Endothelial cell (in vitro differentiated cells): ENCODE measurements at regions not wholly inside any gene's neighbourhood (a gene's known extent, or its start where the extent isn't known, plus 50 kb on each side); places are given as distances from the start of the nearest gene placed in this dataset.

Experiments
- DNase-seq: peaks from one replicate; pipeline ENCODE4 v3.0.0; 2021; ENCODE audit warnings: low spot score
- H3K27ac Mint-ChIP-seq: one replicate; pipeline ENCODE4 v1.8.0; 2021; ENCODE audit warnings: mixed read lengths, inconsistent platforms; ENCODE audit not compliant: unreplicated experiment
- H3K27me3 Mint-ChIP-seq: one replicate; pipeline ENCODE4 v1.8.0; 2021; ENCODE audit warnings: mild to moderate bottlenecking, moderate library complexity, mixed read lengths, inconsistent platforms; ENCODE audit not compliant: unreplicated experiment
- H3K36me3 Mint-ChIP-seq: one replicate; pipeline ENCODE4 v1.8.0; 2021; ENCODE audit warnings: mild to moderate bottlenecking, low read depth, mixed read lengths, inconsistent platforms; ENCODE audit not compliant: unreplicated experiment
- H3K4me1 Mint-ChIP-seq: one replicate; pipeline ENCODE4 v1.8.0; 2021; ENCODE audit warnings: mild to moderate bottlenecking, mixed read lengths, inconsistent platforms; ENCODE audit not compliant: unreplicated experiment
- H3K4me3 Mint-ChIP-seq: one replicate; pipeline ENCODE4 v1.8.0; 2021; ENCODE audit warnings: mild to moderate bottlenecking, mixed read lengths, inconsistent platforms; ENCODE audit not compliant: unreplicated experiment
- H3K9me3 Mint-ChIP-seq: one replicate; pipeline ENCODE4 v1.8.0; 2021; ENCODE audit warnings: mixed read lengths, inconsistent platforms; ENCODE audit not compliant: unreplicated experiment
- CTCF ChIP-seq: fragments of 200-600 bp; sonication (generic); IDR thresholded peaks from one replicate; pipeline ENCODE4 v1.5.0; 2021; ENCODE audit warnings: antibody characterized with exemption; ENCODE audit not compliant: unreplicated experiment

- no peaks in the 10 kb centered on the region for H3K36me3 Mint-ChIP-seq
- no peaks in the 10 kb centered on the region for H3K9me3 Mint-ChIP-seq
- H3K4me3 Mint-ChIP-seq, result no peak overlapping the region
- H3K27me3 Mint-ChIP-seq, result peaks cover 1% of the 10 kb centered on the region
- no peak for TF ChIP-seq CTCF
- DNase-seq, result no peak
- H3K27ac Mint-ChIP-seq, result no peak overlapping the region
- H3K4me1 Mint-ChIP-seq, result peaks cover 3% of the 10 kb centered on the region
Measured at GRCh38 chr12:98332642-98333041, 182.7 kb upstream of the TMPO start.

GRCh38 chr12:98334768-98335167 lies 180.6 kb upstream of the TMPO start:
- TF ChIP-seq CTCF, result no peak

GRCh38 chr12:98341026-98341425 lies 174.4 kb upstream of the TMPO start:
- Mint-ChIP-seq H3K36me3 (no peaks in the 10 kb centered on the region), H3K27me3 (no peaks in the 10 kb centered on the region), H3K27ac (no peak overlapping the region), H3K4me3 (no peak overlapping the region), H3K9me3 (no peaks in the 10 kb centered on the region), H3K4me1 (no peaks in the 10 kb centered on the region)
- TF ChIP-seq CTCF, result no peak
- DNase-seq, result no peak

More at GRCh38 chr12:98334768-98335167, 180.6 kb upstream of the TMPO start:
- Mint-ChIP-seq H3K27ac (no peak overlapping the region), H3K9me3 (no peaks in the 10 kb centered on the region), H3K36me3 (no peaks in the 10 kb centered on the region), H3K4me1 (no peaks in the 10 kb centered on the region), H3K4me3 (no peak overlapping the region), H3K27me3 (no peaks in the 10 kb centered on the region)
- no peak for DNase-seq

GRCh38 chr12:98341732-98342131 lies 173.7 kb upstream of the TMPO start:
- no peak for DNase-seq
- Mint-ChIP-seq H3K4me1 (no peaks in the 10 kb centered on the region), H3K27me3 (no peaks in the 10 kb centered on the region), H3K9me3 (no peaks in the 10 kb centered on the region), H3K4me3 (no peak overlapping the region), H3K36me3 (no peaks in the 10 kb centered on the region), H3K27ac (no peak overlapping the region)
- no peak for TF ChIP-seq CTCF

GRCh38 chr12:98343002-98343567 lies 172.3 kb upstream of the TMPO start:
- Mint-ChIP-seq H3K27ac (no peak overlapping the region), H3K27me3 (no peaks in the 10 kb centered on the region), H3K4me1 (no peaks in the 10 kb centered on the region), H3K4me3 (no peak overlapping the region), H3K36me3 (no peaks in the 10 kb centered on the region), H3K9me3 (no peaks in the 10 kb centered on the region)
- TF ChIP-seq CTCF, result no peak
- DNase-seq, result no peak
